Liver (tissue), 3 donors: ENCODE measurements at regions not wholly inside any gene's neighbourhood (a gene's known extent, or its start where the extent isn't known, plus 50 kb on each side); places are given as distances from the start of the nearest gene placed in this dataset.

Experiments
- CTCF ChIP-seq: fragments of 150-350 bp; IDR thresholded peaks from 2 replicates; pipeline ENCODE4 v1.5.1; 2017; ENCODE audit warnings: improper control_type of control experiment, low read depth, low read length; ENCODE audit not compliant: missing input control
- FOXA1 ChIP-seq: IDR thresholded peaks from 2 replicates; pipeline ENCODE4 v1.6.1; 2016; ENCODE audit warnings: antibody characterized with exemption
- JUND ChIP-seq, 2 donors: IDR thresholded peaks; 2 replicates each; pipeline ENCODE4 v1.6.1; 2016; ENCODE audit warnings: antibody characterized with exemption in 2 of 2
- RAD21 ChIP-seq, 2 donors: IDR thresholded peaks; 2 replicates each; pipeline ENCODE4 v1.6.1; 2016; ENCODE audit warnings: antibody characterized with exemption in 2 of 2, mild to moderate bottlenecking in 2 of 2
- REST ChIP-seq: IDR thresholded peaks from 2 replicates; pipeline ENCODE4 v1.6.1; 2016; ENCODE audit warnings: antibody characterized with exemption, mild to moderate bottlenecking
- RXRA ChIP-seq, 2 donors: IDR thresholded peaks; 2 replicates each; pipeline ENCODE4 v1.6.1; 2017 to 2018; ENCODE audit warnings: antibody characterized with exemption in 2 of 2, mild to moderate bottlenecking in 1 of 2
- TAF1 ChIP-seq: conservative IDR thresholded peaks from 2 replicates; pipeline ENCODE4 v1.6.1; 2016; ENCODE audit warnings: antibody characterized with exemption, mild to moderate bottlenecking
- YY1 ChIP-seq: IDR thresholded peaks from 2 replicates; pipeline ENCODE4 v1.6.1; 2016; ENCODE audit warnings: antibody characterized with exemption, mild to moderate bottlenecking
- donor health status: healthy.
- donor health status: healthy.

- TF ChIP-seq TAF1: no peak
- no peak for TF ChIP-seq YY1
- TF ChIP-seq CTCF: no peak
- TF ChIP-seq FOXA1: no peak
- no peak for TF ChIP-seq JUND (IDR thresholded peaks at IDR 0.05)
- TF ChIP-seq REST: no peak
- no peak for TF ChIP-seq RXRA (IDR thresholded peaks at IDR 0.05)
- TF ChIP-seq RAD21 (IDR thresholded peaks at IDR 0.05): no peak
These were observed 845.2 kb upstream of the CDH10 start for GRCh38 chr5:25489834-25490538.
